ENCODE measurements at regions not wholly inside any gene's neighbourhood (a gene's known extent, or its start where the extent isn't known, plus 50 kb on each side); places are given as distances from the start of the nearest gene placed in this dataset.

GRCh38 chr6:67362976-67363375 lies 1272.1 kb upstream of the ADGRB3 start:
- H3K36me3 ChIP-seq, result no peaks in the 10 kb centered on the region
- no peaks in the 10 kb centered on the region for H3K27me3 ChIP-seq (replicated peaks; ENCODE audit: insufficient read depth)
- TF ChIP-seq CTCF (IDR thresholded peaks at IDR 0.05), result no peak
- H3K9me3 ChIP-seq, result no peaks in the 10 kb centered on the region
- ATAC-seq (ENCODE audit: insufficient number of reproducible peaks, low FRiP score, low read depth), result no peak
- no peaks in the 10 kb centered on the region for H3K4me1 ChIP-seq (ENCODE audit: control insufficient read depth in 1 of 2, low read depth in 2 of 2)
- H3K4me3 ChIP-seq, result no peak overlapping the region
- H3K27ac ChIP-seq, result no peak overlapping the region
- no peak for DNase-seq (ENCODE audit: low spot score)

GRCh38 chr6:67361264-67361663 lies 1273.8 kb upstream of the ADGRB3 start:
- DNase-seq (ENCODE audit: low spot score), result no peak
- no peak for ATAC-seq (ENCODE audit: insufficient number of reproducible peaks, low FRiP score, low read depth)
- Histone ChIP-seq H3K4me1 (ENCODE audit: control insufficient read depth in 1 of 2, low read depth in 2 of 2) (no peaks in the 10 kb centered on the region), H3K36me3 (no peaks in the 10 kb centered on the region), H3K27me3 (replicated peaks; ENCODE audit: insufficient read depth) (no peaks in the 10 kb centered on the region), H3K27ac (no peak overlapping the region), H3K4me3 (no peak overlapping the region), H3K9me3 (no peaks in the 10 kb centered on the region)
- no peak for TF ChIP-seq CTCF (IDR thresholded peaks at IDR 0.05)

- Histone ChIP-seq H3K27me3 (replicated peaks; ENCODE audit: insufficient read depth) (no peaks in the 10 kb centered on the region), H3K4me1 (ENCODE audit: control insufficient read depth in 1 of 2, low read depth in 2 of 2) (no peaks in the 10 kb centered on the region), H3K36me3 (no peaks in the 10 kb centered on the region), H3K9me3 (no peaks in the 10 kb centered on the region), H3K4me3 (no peak overlapping the region), H3K27ac (no peak overlapping the region)
- no peak for TF ChIP-seq CTCF (IDR thresholded peaks at IDR 0.05)
- no peak for ATAC-seq (ENCODE audit: insufficient number of reproducible peaks, low FRiP score, low read depth)
- DNase-seq (ENCODE audit: low spot score), result no peak
Observed at GRCh38 chr6:67358241-67358640, 1276.8 kb upstream of the ADGRB3 start.

- H3K4me3 ChIP-seq, result no peak overlapping the region
- no peak for DNase-seq (ENCODE audit: low spot score)
- H3K27me3 ChIP-seq (replicated peaks; ENCODE audit: insufficient read depth), result no peaks in the 10 kb centered on the region
- no peak overlapping the region for H3K27ac ChIP-seq
- ATAC-seq (ENCODE audit: insufficient number of reproducible peaks, low FRiP score, low read depth), result no peak
- H3K4me1 ChIP-seq (ENCODE audit: control insufficient read depth in 1 of 2, low read depth in 2 of 2), result no peaks in the 10 kb centered on the region
- no peaks in the 10 kb centered on the region for H3K9me3 ChIP-seq
- TF ChIP-seq CTCF (IDR thresholded peaks at IDR 0.05), result no peak
- no peaks in the 10 kb centered on the region for H3K36me3 ChIP-seq
Observed at GRCh38 chr6:67353861-67354260, 1281.2 kb upstream of the ADGRB3 start.

- Histone ChIP-seq H3K36me3 (no peaks in the 10 kb centered on the region), H3K4me3 (no peak overlapping the region), H3K27me3 (replicated peaks; ENCODE audit: insufficient read depth) (no peaks in the 10 kb centered on the region), H3K27ac (no peak overlapping the region), H3K9me3 (no peaks in the 10 kb centered on the region), H3K4me1 (ENCODE audit: control insufficient read depth in 1 of 2, low read depth in 2 of 2) (no peaks in the 10 kb centered on the region)
- DNase-seq (ENCODE audit: low spot score), result no peak
- TF ChIP-seq CTCF (IDR thresholded peaks at IDR 0.05), result no peak
- ATAC-seq (ENCODE audit: insufficient number of reproducible peaks, low FRiP score, low read depth), result no peak
Observed at GRCh38 chr6:67352717-67353116, 1282.4 kb upstream of the ADGRB3 start.

All from thoracic aorta (tissue), 2 donors.